GM23248 (cell line): ENCODE measurements at regions not wholly inside any gene's neighbourhood (a gene's known extent, or its start where the extent isn't known, plus 50 kb on each side); places are given as distances from the start of the nearest gene placed in this dataset.

Experiments
- DNase-seq: peaks from one replicate; pipeline ENCODE4 v3.0.0-alpha.2; 2015
- H2AFZ ChIP-seq: fragments of 200-600 bp; sonication (generic); 2 replicates; pipeline ENCODE4 v1.6.1; 2016; ENCODE audit warnings: antibody characterized with exemption
- H3F3A ChIP-seq: fragments of 200-600 bp; sonication (generic); 2 replicates; pipeline ENCODE4 v1.6.1; 2016; ENCODE audit warnings: mild to moderate bottlenecking, antibody characterized with exemption, mixed run types; ENCODE audit not compliant: insufficient read depth
- H3K27ac ChIP-seq: fragments of 200-600 bp; sonication (generic); 2 replicates; pipeline ENCODE4 v1.5.1; 2016; ENCODE audit warnings: mild to moderate bottlenecking
- H3K27me3 ChIP-seq: fragments of 200-600 bp; sonication (generic); replicated peaks from 2 replicates; pipeline ENCODE4 v1.6.1; 2016; ENCODE audit warnings: mild to moderate bottlenecking; ENCODE audit not compliant: insufficient read depth
- H3K36me3 ChIP-seq: fragments of 200-600 bp; sonication (generic); 2 replicates; pipeline ENCODE4 v1.6.1; 2016; ENCODE audit warnings: low read depth, mild to moderate bottlenecking
- H3K4me1 ChIP-seq: fragments of 200-600 bp; sonication (generic); 2 replicates; pipeline ENCODE4 v1.6.1; 2016; ENCODE audit warnings: mild to moderate bottlenecking; ENCODE audit not compliant: insufficient read depth
- H3K4me2 ChIP-seq: fragments of 200-600 bp; sonication (generic); one replicate; pipeline ENCODE4 v1.6.1; 2016; ENCODE audit warnings: mild to moderate bottlenecking; ENCODE audit not compliant: unreplicated experiment
- H3K4me3 ChIP-seq: fragments of 200-600 bp; sonication (generic); 2 replicates; pipeline ENCODE4 v1.5.1; 2016; ENCODE audit warnings: mild to moderate bottlenecking
- H3K79me2 ChIP-seq: fragments of 200-600 bp; sonication (generic); 2 replicates; pipeline ENCODE4 v1.6.1; 2016; ENCODE audit warnings: mild to moderate bottlenecking; ENCODE audit not compliant: insufficient read depth
- H3K9ac ChIP-seq: fragments of 200-600 bp; sonication (generic); 2 replicates; pipeline ENCODE4 v1.6.1; 2016; ENCODE audit warnings: mild to moderate bottlenecking
- H3K9me2 ChIP-seq: fragments of 200-600 bp; sonication (generic); 2 replicates; pipeline ENCODE4 v1.6.1; 2016; ENCODE audit warnings: mixed run types, mild to moderate bottlenecking, moderate library complexity; ENCODE audit not compliant: insufficient read depth
- H3K9me3 ChIP-seq: fragments of 200-600 bp; sonication (generic); one replicate; pipeline ENCODE4 v1.6.1; 2017; ENCODE audit warnings: low read depth
- H4K20me1 ChIP-seq: fragments of 200-600 bp; sonication (generic); 2 replicates; pipeline ENCODE4 v1.6.0; 2016; ENCODE audit not compliant: insufficient read depth
- EZH2 ChIP-seq: fragments of 200-600 bp; sonication (generic); IDR thresholded peaks from 2 replicates; pipeline ENCODE4 v1.6.1; 2018; ENCODE audit warnings: antibody characterized with exemption, mild to moderate bottlenecking; ENCODE audit not compliant: insufficient read depth, poor library complexity, severe bottlenecking
- EZH2phosphoT487 ChIP-seq: fragments of 200-600 bp; sonication (generic); IDR thresholded peaks from 2 replicates; pipeline ENCODE4 v1.6.1; 2018; ENCODE audit warnings: antibody characterized with exemption, moderate library complexity, mild to moderate bottlenecking, low read depth; ENCODE audit not compliant: insufficient read depth
- WGBS, 2 experiments: methylation state at CpG; one replicate each; pipeline ENCODE4 v1.1.6; 2015 to 2017; ENCODE audit warnings: low lambda C conversion rate in 2 of 2, low coverage in 1 of 2; ENCODE audit errors: missing lambda C conversion rate in 2 of 2; 5-methylcytosine and 5-hydroxymethylcytosine counted together
- in situ Hi-C: fragments of 300-500 bp; cut with MboI; formaldehyde crosslinking; loops from 2 replicates; pipeline ENCODE4 v1.15.0; 2020

DNA sequence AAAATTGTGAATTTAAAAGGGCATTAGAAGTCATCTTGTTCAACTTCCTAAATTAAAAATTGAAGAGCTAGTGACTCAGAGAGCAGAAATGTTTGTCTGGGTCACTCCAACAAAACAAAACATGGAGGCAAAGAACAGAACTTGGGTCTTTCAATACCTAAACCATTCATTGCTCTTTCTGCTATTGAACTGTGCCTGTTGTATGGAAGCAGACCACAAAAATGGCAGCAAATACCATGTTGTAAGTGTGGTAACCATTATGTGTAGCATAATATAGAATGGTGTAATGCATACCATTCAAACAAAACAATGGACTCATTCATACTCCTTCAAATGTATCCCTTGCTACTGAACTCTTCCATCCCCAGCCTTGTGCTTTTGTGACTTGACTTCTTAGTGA is 360.2 kb upstream of the NRG3 start:
- Histone ChIP-seq H3K9me3 (no peaks in the 10 kb centered on the region), H4K20me1 (no peaks in the 10 kb centered on the region), H3K4me1 (no peaks in the 10 kb centered on the region), H3K79me2 (no peaks in the 10 kb centered on the region), H3K36me3 (no peaks in the 10 kb centered on the region), H3K9me2 (no peaks in the 10 kb centered on the region), H3K27ac (no peak overlapping the region), H3K4me2 (no peak overlapping the region), H3F3A (no peaks in the 10 kb centered on the region), H3K9ac (no peak overlapping the region), H3K4me3 (no peak overlapping the region), H3K27me3 (no peaks in the 10 kb centered on the region), H2AFZ (no peak overlapping the region)
- TF ChIP-seq EZH2phosphoT487 (no peak), EZH2 (no peak)
- DNase-seq = no peak
- in situ Hi-C loops = no loop called here

DNA sequence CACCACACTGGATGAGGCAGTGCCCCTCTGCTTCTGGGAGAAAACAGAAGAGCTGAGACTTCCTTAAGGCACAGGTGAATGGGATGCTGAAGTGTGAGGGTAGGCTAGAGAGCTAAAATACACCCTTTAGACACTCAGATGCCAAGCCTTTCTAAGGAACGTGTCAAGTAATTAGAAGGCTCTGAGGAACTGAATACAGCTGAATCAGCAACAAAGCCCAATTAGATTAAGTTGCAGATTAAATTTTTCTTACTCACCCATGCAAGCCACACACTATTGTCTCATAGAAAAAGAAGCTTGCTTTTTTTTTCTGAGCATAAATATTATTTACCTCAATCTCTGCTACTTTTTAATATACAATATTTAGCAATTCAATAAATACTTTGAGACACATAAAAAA is 354.3 kb upstream of the NRG3 start:
- H3K4me2 ChIP-seq = no peak overlapping the region
- TF ChIP-seq EZH2 (no peak), EZH2phosphoT487 (no peak)
- 7 to 10% methylated on average over 1 of the region's 1 CpG for WGBS, 2 experiments
- no peak overlapping the region for H3K27ac ChIP-seq
- no peaks in the 10 kb centered on the region for H3K79me2 ChIP-seq
- no peaks in the 10 kb centered on the region for H3K27me3 ChIP-seq
- H3K9me3 ChIP-seq = no peaks in the 10 kb centered on the region
- no peaks in the 10 kb centered on the region for H3K4me1 ChIP-seq
- H3K4me3 ChIP-seq = no peak overlapping the region
- no peaks in the 10 kb centered on the region for H4K20me1 ChIP-seq
- in situ Hi-C loops = no loop called here
- no peaks in the 10 kb centered on the region for H3K9me2 ChIP-seq
- H3K9ac ChIP-seq = no peak overlapping the region
- DNase-seq = no peak
- no peaks in the 10 kb centered on the region for H3K36me3 ChIP-seq
- H2AFZ ChIP-seq = no peak overlapping the region
- H3F3A ChIP-seq = no peaks in the 10 kb centered on the region

GRCh38 chr10:81524467-81524866 is 350.5 kb upstream of the NRG3 start:
- WGBS, 2 experiments = 20 to 24% methylated on average over 2 of the region's 2 CpGs
- H3K4me2 ChIP-seq = no peak overlapping the region
- no peaks in the 10 kb centered on the region for H4K20me1 ChIP-seq
- no peaks in the 10 kb centered on the region for H3K9me3 ChIP-seq
- H2AFZ ChIP-seq = no peak overlapping the region
- no peak overlapping the region for H3K4me3 ChIP-seq
- in situ Hi-C loops = no loop called here
- H3K36me3 ChIP-seq = no peaks in the 10 kb centered on the region
- TF ChIP-seq EZH2phosphoT487 (no peak), EZH2 (no peak)
- H3K27ac ChIP-seq = no peak overlapping the region
- no peak for DNase-seq
- no peaks in the 10 kb centered on the region for H3K4me1 ChIP-seq
- H3K9ac ChIP-seq = no peak overlapping the region
- no peaks in the 10 kb centered on the region for H3K79me2 ChIP-seq
- no peaks in the 10 kb centered on the region for H3F3A ChIP-seq
- H3K27me3 ChIP-seq = no peaks in the 10 kb centered on the region
- no peaks in the 10 kb centered on the region for H3K9me2 ChIP-seq

DNA sequence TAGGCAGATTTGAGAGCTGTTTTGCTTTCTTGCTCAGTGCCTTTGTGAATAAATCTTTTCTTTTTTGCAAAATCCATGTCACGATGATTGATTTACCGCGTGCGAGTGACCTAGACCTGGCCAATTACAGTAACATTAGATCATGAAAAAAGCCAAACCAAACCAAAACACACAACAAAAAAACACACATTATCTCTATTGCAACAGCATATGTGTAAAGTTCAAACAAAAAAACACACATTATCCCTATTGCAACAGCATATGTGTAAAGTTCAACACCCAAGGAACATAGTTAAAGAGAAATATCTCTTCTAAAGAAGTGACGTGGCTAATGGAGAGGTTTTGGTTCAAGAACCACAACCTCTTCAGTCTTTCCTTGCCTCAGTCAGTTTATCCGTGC is 342.6 kb upstream of the NRG3 start:
- no peaks in the 10 kb centered on the region for H3F3A ChIP-seq
- no peaks in the 10 kb centered on the region for H3K36me3 ChIP-seq
- DNase-seq = no peak
- H4K20me1 ChIP-seq = no peaks in the 10 kb centered on the region
- H3K79me2 ChIP-seq = no peaks in the 10 kb centered on the region
- no peak overlapping the region for H3K4me2 ChIP-seq
- H3K4me3 ChIP-seq = no peak overlapping the region
- no peaks in the 10 kb centered on the region for H3K27me3 ChIP-seq
- no peaks in the 10 kb centered on the region for H3K9me2 ChIP-seq
- in situ Hi-C loops = no loop called here
- no peaks in the 10 kb centered on the region for H3K9me3 ChIP-seq
- no peak for TF ChIP-seq EZH2
- TF ChIP-seq EZH2phosphoT487 = no peak
- no peak overlapping the region for H2AFZ ChIP-seq
- 25 to 29% methylated on average over 6 of the region's 6 CpGs for WGBS, 2 experiments
- no peaks in the 10 kb centered on the region for H3K4me1 ChIP-seq
- no peak overlapping the region for H3K9ac ChIP-seq
- H3K27ac ChIP-seq = no peak overlapping the region

GRCh38 chr10:81534991-81535390 is 340.0 kb upstream of the NRG3 start:
- Histone ChIP-seq H3K9me3 (no peaks in the 10 kb centered on the region), H3K4me1 (no peaks in the 10 kb centered on the region), H3K79me2 (no peaks in the 10 kb centered on the region), H3K4me2 (no peak overlapping the region), H2AFZ (no peak overlapping the region), H3F3A (no peaks in the 10 kb centered on the region), H4K20me1 (no peaks in the 10 kb centered on the region), H3K27me3 (no peaks in the 10 kb centered on the region), H3K9ac (no peak overlapping the region), H3K4me3 (no peak overlapping the region), H3K36me3 (no peaks in the 10 kb centered on the region), H3K27ac (no peak overlapping the region), H3K9me2 (no peaks in the 10 kb centered on the region)
- WGBS, 2 experiments = 13 to 27% methylated on average over 2 of the region's 2 CpGs
- DNase-seq = no peak
- no peak for TF ChIP-seq EZH2
- TF ChIP-seq EZH2phosphoT487 = no peak
- in situ Hi-C loops = no loop called here
